Amniotic stem cell (primary cell): ENCODE measurements at regions not wholly inside any gene's neighbourhood (a gene's known extent, or its start where the extent isn't known, plus 50 kb on each side); places are given as distances from the start of the nearest gene placed in this dataset.
"Not testable (repeated sequence)": the region's sequence is repeated elsewhere in the genome, so short reads cannot be mapped to it uniquely, and the experiment has no call there.

Experiments used
- DNase-seq: peaks from one replicate; lab custom pipeline; 2025; lab: John Stamatoyannopoulos, UW

GRCh38 chr1:119253366-119253765 lies 112.9 kb upstream of the WARS2 start:
- no peak for DNase-seq

GRCh38 chr1:119254067-119254720 lies 113.7 kb upstream of the WARS2 start:
- no peak for DNase-seq

- DNase-seq: not testable (repeated sequence)
These were observed 112.5 kb upstream of the HAO2 start for GRCh38 chr1:119256089-119256488.

GRCh38 chr1:119260506-119260905 lies 108.1 kb upstream of the HAO2 start:
- DNase-seq: no peak

- DNase-seq: no peak
These were observed 102.2 kb upstream of the HAO2 start for GRCh38 chr1:119266386-119266785.

GRCh38 chr1:119266858-119267257 lies 101.7 kb upstream of the HAO2 start:
- DNase-seq: no peak

GRCh38 chr1:119267288-119267687 lies 101.3 kb upstream of the HAO2 start:
- DNase-seq: not testable (repeated sequence)

- no peak for DNase-seq
These were observed 99.7 kb upstream of the HAO2 start for GRCh38 chr1:119268879-119269278.

- DNase-seq: peak; percentile 77
These were observed 93.1 kb upstream of the HAO2 start for GRCh38 chr1:119275145-119276134.

GRCh38 chr1:119276558-119276957 lies 92.0 kb upstream of the HAO2 start:
- DNase-seq: no peak

- DNase-seq: peak; percentile 28
These were observed 88.9 kb upstream of the HAO2 start for GRCh38 chr1:119279456-119280381.

GRCh38 chr1:119285482-119285881 lies 83.1 kb upstream of the HAO2 start:
- peak; percentile 58 for DNase-seq

- DNase-seq: no peak
These were observed 81.9 kb upstream of the HAO2 start for GRCh38 chr1:119286587-119287181.

- DNase-seq: no peak
These were observed 79.8 kb upstream of the HAO2 start for GRCh38 chr1:119288751-119289150.

- DNase-seq: no peak
These were observed 78.3 kb upstream of the HAO2 start for GRCh38 chr1:119290297-119290696.

GRCh38 chr1:119291611-119292206 lies 76.9 kb upstream of the HAO2 start:
- DNase-seq: no peak

GRCh38 chr1:119293797-119294196 lies 74.8 kb upstream of the HAO2 start:
- no peak for DNase-seq

GRCh38 chr1:119294199-119294598 lies 74.4 kb upstream of the HAO2 start:
- no peak for DNase-seq

- no peak for DNase-seq
These were observed 73.9 kb upstream of the HAO2 start for GRCh38 chr1:119294722-119295121.

- DNase-seq: no peak
These were observed 69.8 kb upstream of the HAO2 start for GRCh38 chr1:119298687-119299303.

GRCh38 chr1:119302011-119302410 lies 66.6 kb upstream of the HAO2 start:
- no peak for DNase-seq
